ENCODE measurements at regions not wholly inside any gene's neighbourhood (a gene's known extent, or its start where the extent isn't known, plus 50 kb on each side); places are given as distances from the start of the nearest gene placed in this dataset.

GRCh38 chr12:62106547-62107185 lies 153.5 kb upstream of the USP15 start:
- H3K36me3 ChIP-seq (ENCODE audit: insufficient read depth) = no peaks in the 10 kb centered on the region
- no peak overlapping the region for H3K9ac ChIP-seq
- H3K27ac ChIP-seq = no peak overlapping the region
- no peaks in the 10 kb centered on the region for H3K79me2 ChIP-seq (ENCODE audit: insufficient read depth, low read depth)
- no peak overlapping the region for H2AFZ ChIP-seq (ENCODE audit: low read depth)
- no peaks in the 10 kb centered on the region for H3K27me3 ChIP-seq (ENCODE audit: insufficient read depth, low read depth)
- no peaks in the 10 kb centered on the region for H4K20me1 ChIP-seq (ENCODE audit: insufficient read depth)
- no peaks in the 10 kb centered on the region for H3K4me1 ChIP-seq (ENCODE audit: low read depth, poor library complexity, severe bottlenecking)
- no peak overlapping the region for H3K4me2 ChIP-seq
- TF ChIP-seq CTCF (conservative IDR thresholded peaks at IDR 0.05; ENCODE audit: low read depth, low read length) = no peak
- no peak overlapping the region for H3K4me3 ChIP-seq (IDR thresholded peaks at IDR 0.05; ENCODE audit: insufficient read depth, low read depth, low read length)

- Histone ChIP-seq H3K27me3 (ENCODE audit: insufficient read depth, low read depth) (no peaks in the 10 kb centered on the region), H3K36me3 (ENCODE audit: insufficient read depth) (no peaks in the 10 kb centered on the region), H3K79me2 (ENCODE audit: insufficient read depth, low read depth) (no peaks in the 10 kb centered on the region), H3K4me1 (ENCODE audit: low read depth, poor library complexity, severe bottlenecking) (no peaks in the 10 kb centered on the region), H2AFZ (ENCODE audit: low read depth) (no peak overlapping the region), H3K27ac (no peak overlapping the region), H3K4me3 (IDR thresholded peaks at IDR 0.05; ENCODE audit: insufficient read depth, low read depth, low read length) (no peak overlapping the region), H3K9ac (no peak overlapping the region), H3K4me2 (no peak overlapping the region), H4K20me1 (ENCODE audit: insufficient read depth) (no peaks in the 10 kb centered on the region)
- no peak for TF ChIP-seq CTCF (conservative IDR thresholded peaks at IDR 0.05; ENCODE audit: low read depth, low read length)
Observed at GRCh38 chr12:62113366-62114011, 146.7 kb upstream of the USP15 start.

GRCh38 chr12:62116986-62117385 lies 143.2 kb upstream of the USP15 start:
- Histone ChIP-seq H3K4me1 (ENCODE audit: low read depth, poor library complexity, severe bottlenecking) (no peaks in the 10 kb centered on the region), H3K79me2 (ENCODE audit: insufficient read depth, low read depth) (no peaks in the 10 kb centered on the region), H3K27ac (no peak overlapping the region), H3K9ac (no peak overlapping the region), H3K4me2 (no peak overlapping the region), H3K27me3 (ENCODE audit: insufficient read depth, low read depth) (no peaks in the 10 kb centered on the region), H3K36me3 (ENCODE audit: insufficient read depth) (no peaks in the 10 kb centered on the region), H4K20me1 (ENCODE audit: insufficient read depth) (no peaks in the 10 kb centered on the region), H3K4me3 (IDR thresholded peaks at IDR 0.05; ENCODE audit: insufficient read depth, low read depth, low read length) (no peak overlapping the region), H2AFZ (ENCODE audit: low read depth) (no peak overlapping the region)
- no peak for TF ChIP-seq CTCF (conservative IDR thresholded peaks at IDR 0.05; ENCODE audit: low read depth, low read length)

GRCh38 chr12:62123721-62124203 lies 136.4 kb upstream of the USP15 start:
- H3K4me3 ChIP-seq (IDR thresholded peaks at IDR 0.05; ENCODE audit: insufficient read depth, low read depth, low read length) = no peak overlapping the region
- peak; percentile 85 for TF ChIP-seq CTCF (conservative IDR thresholded peaks at IDR 0.05; ENCODE audit: low read depth, low read length)

More at GRCh38 chr12:62123721-62124203, 136.4 kb upstream of the USP15 start:
- Histone ChIP-seq H4K20me1 (ENCODE audit: insufficient read depth) (no peaks in the 10 kb centered on the region), H2AFZ (ENCODE audit: low read depth) (no peak overlapping the region), H3K4me1 (ENCODE audit: low read depth, poor library complexity, severe bottlenecking) (no peaks in the 10 kb centered on the region), H3K27ac (no peak overlapping the region), H3K79me2 (ENCODE audit: insufficient read depth, low read depth) (no peaks in the 10 kb centered on the region), H3K9ac (no peak overlapping the region), H3K36me3 (ENCODE audit: insufficient read depth) (no peaks in the 10 kb centered on the region), H3K27me3 (ENCODE audit: insufficient read depth, low read depth) (no peaks in the 10 kb centered on the region), H3K4me2 (no peak overlapping the region)
